M059J (cell line): ENCODE measurements at regions not wholly inside any gene's neighbourhood (a gene's known extent, or its start where the extent isn't known, plus 50 kb on each side); places are given as distances from the start of the nearest gene placed in this dataset.
"Not testable (repeated sequence)": the region's sequence is repeated elsewhere in the genome, so short reads cannot be mapped to it uniquely, and the experiment has no call there.

Experiments used
- DNase-seq: peaks from one replicate; pipeline ENCODE4 v3.0.0-alpha.2; 2012; ENCODE audit warnings: low read depth

- DNase-seq, result no peak
Observed at GRCh38 chr18:51248685-51249084, 51.2 kb upstream of the MEX3C start.

DNA sequence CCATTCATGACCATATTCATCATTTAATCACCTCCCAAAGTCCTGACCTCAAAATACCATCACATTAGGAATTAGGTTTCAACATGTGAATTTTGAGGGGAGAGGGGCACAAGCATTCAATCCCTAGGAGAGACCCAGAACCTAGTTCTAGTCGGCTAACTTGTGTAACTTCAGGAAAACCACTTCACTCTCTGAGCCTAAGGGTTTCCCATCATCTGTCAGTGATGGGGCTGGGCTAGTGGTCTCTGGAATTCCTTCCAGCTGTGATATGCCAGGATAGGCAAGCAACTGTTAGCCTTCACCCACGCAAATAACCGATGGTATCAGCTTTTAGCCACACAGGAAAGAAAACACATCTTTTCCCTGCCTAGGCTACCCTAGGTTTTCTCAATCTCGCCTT is 52.5 kb upstream of the MEX3C start:
- no peak for DNase-seq

- no peak for DNase-seq
Observed at GRCh38 chr18:51250458-51251024, 53.1 kb upstream of the MEX3C start.

- DNase-seq, result no peak
Observed at GRCh38 chr18:51251625-51252024, 54.1 kb upstream of the MEX3C start.

DNA sequence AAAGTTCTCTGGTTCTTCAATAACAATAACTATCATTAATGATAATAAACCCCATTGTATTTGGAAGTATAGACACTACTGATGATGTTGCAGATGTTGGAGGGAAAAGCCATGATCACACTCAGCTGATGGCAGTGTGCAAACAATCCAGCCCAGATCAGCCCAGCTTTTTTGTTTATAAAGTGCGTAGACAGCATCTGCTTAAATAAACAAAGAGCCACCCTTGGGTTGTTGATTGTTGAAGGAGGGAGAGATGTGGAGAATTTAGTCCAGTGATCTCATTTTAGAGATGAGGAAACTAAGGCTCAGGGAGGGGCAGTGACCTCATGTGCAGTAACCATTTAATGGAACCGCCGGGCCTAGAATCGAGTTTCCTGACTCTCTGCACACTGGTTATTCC is 56.0 kb upstream of the MEX3C start:
- DNase-seq, result no peak

DNA sequence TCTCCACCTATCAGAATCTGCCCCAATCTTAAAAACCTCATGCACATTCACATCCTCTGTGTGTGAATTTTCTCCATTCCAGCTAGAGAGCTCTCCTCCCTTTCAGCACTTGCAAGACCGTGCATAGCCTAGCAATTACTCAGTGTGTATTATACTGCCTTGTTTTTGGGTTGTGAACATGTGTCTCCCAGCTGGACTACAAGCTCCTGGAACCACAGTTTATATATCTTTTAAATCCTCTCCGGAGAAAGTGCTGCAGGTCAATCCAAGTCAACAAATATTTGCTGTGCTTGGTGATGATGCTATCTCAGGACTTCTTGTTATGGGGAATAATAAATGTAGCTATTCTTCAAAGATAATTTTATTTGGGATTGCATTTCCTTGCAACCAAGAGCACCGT is 58.2 kb upstream of the MEX3C start:
- no peak for DNase-seq

DNA sequence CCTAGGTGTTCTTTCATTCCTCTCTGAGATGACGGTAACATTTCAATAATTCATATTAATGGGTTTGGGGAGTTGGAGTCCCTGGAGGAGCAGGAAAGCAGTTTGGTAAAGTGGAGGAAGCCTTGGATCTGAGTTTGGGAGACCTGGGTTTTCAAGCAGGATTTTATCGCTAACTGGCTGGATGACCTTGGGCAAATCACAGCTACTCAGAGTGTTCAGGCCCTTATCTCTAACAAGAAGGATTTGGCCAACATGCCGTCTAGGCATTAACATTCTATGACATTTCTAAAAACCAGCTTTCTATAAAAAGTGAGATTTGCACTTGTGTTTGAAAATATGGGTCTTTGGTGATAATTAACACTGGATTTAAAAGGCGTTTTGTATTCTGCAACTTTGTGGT is 59.7 kb upstream of the MEX3C start:
- DNase-seq, result no peak

GRCh38 chr18:51260118-51260517 is 62.6 kb upstream of the MEX3C start:
- no peak for DNase-seq

- not testable (repeated sequence) for DNase-seq
Observed at GRCh38 chr18:51266077-51266476, 68.6 kb upstream of the MEX3C start.

DNA sequence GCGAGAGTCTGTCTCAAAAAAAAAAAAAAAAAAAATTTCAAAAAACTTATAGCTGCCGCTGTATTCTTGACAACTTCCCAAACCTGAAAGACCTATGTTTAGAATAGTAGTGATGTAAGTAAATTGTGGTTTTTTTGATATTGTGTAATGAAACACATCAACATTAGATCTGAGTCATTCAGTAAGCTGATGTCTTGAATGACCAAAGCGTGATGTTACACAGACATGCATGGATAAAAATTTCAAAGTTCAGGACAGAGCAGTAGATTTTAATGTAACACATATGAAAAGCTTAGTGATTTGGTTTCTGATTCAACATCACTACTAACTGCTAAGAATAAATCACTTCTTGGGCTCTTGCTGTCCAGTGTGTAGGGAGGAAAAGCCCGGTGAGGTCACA is 69.3 kb upstream of the MEX3C start:
- peak; percentile 15 for DNase-seq

DNA sequence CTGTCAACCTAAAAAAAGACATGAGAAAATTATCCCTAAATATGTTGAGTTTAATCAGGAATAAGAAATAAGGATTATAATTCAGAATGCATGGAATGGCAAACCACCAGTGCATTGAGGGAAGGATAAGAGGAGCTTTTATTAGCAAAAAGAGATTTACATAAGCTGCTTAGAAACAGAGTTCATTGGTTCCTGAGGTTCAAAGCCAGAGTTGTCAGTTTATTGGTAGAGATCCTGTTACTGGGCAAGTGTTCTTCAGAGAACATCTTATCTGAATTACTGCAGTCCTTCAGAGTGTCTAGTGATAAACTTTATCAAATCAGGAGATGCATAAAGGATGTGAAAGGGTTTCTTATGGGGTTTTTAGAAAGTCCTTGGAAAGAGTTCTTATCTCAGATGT is 76.0 kb upstream of the MEX3C start:
- DNase-seq, result no peak

- no peak for DNase-seq
Observed at GRCh38 chr18:51275712-51276476, 78.4 kb upstream of the MEX3C start.

DNA sequence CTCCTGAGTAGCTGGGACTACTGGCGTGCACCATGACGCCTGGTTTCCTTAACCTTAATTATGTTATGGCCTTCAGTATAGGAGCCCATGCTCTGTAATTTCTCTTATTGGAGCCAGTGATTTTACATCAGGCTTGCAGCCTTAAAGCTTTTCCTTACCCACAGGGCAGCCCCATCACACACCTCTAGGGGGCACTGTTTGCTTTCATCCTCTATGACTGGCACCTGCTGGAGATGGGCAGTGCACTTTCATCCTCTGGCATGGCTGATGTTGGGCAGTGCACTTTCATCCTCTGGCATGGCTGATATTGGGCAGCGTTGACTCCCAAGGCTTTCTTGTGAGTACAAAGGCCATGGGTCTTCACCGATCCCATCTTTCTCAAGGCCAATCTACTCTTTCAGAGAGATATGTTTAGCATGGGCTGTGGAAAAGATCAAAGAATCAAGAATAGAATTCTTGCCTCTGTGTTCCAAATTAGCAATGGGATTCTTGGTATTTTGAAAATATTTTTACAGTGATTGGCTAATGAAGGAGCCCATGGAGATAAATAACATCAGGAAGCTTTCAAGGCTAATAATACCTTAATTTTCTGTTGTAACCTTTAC is 80.7 kb upstream of the MEX3C start:
- peak; percentile 24 for DNase-seq

DNA sequence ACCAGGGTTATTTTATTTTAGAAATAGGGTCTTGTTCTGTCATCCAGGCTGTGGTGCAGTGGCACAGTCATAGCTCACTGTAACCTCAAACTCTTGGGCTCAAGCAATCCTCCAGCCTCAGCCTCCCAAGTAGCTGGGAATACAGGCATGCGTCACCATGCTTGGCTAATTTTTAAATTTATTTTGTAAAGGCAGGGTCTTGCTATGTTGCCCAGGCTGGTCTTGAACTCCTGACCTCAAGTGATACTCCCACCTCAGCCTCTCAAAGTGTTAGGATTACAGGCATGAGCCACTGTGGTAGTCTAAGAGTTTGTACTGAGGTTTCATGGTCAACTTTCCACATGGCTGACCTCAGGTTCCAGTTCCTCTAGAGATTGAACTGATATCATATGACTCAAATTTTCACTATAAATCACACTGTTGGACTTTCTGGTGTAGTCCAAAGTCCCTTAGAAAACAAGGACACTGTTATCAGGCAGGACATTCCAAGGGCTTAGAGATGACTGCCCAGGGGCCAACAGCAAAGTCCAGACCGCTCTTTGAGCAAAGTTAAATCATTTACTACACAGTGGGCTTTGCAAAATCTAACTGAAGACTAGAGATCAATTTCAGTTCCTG is 82.0 kb upstream of the MEX3C start:
- peak; percentile 1 for DNase-seq

- no peak for DNase-seq
Observed at GRCh38 chr18:51287818-51288508, 90.5 kb upstream of the MEX3C start.

- no peak for DNase-seq
Observed at GRCh38 chr18:51288582-51288981, 91.1 kb upstream of the MEX3C start.

- DNase-seq, result no peak
Observed at GRCh38 chr18:51290860-51291259, 93.4 kb upstream of the MEX3C start.

GRCh38 chr18:51300912-51301311 is 103.4 kb upstream of the MEX3C start:
- DNase-seq, result no peak

DNA sequence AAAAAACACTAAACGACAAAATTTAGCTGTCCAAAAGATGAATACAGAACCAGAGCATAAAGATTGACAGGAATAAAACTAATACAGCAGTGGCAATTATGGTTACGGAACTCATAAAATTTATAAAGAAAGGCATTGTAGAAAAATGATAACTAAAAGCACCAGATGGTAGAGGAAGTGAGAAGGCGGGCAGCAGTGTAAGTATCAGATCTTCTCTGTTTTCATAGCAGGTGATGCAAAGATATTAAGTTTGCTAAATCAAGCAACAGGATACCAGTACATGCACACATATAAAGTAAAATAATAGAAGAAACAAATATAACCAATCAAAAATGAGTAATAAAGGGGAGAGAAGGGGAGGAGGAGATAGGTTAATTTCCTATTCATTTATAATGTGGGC is 103.9 kb upstream of the MEX3C start:
- DNase-seq, result no peak

- no peak for DNase-seq
Observed at GRCh38 chr18:51316677-51317076, 119.2 kb upstream of the MEX3C start.

GRCh38 chr18:51321696-51322095 is 124.2 kb upstream of the MEX3C start:
- no peak for DNase-seq

GRCh38 chr18:51323961-51324360 is 126.5 kb upstream of the MEX3C start:
- no peak for DNase-seq
